RWPE2 (cell line): ENCODE measurements at regions not wholly inside any gene's neighbourhood (a gene's known extent, or its start where the extent isn't known, plus 50 kb on each side); places are given as distances from the start of the nearest gene placed in this dataset.

Experiments
- ATAC-seq: fragments of 200-7000 bp; cut with Tn5 transposase; 3 replicates; pipeline ENCODE4 v1.9.1; 2021; ENCODE audit warnings: low read depth
- DNase-seq: peaks from one replicate; pipeline ENCODE4 v3.0.0-alpha.2; 2020; ENCODE audit warnings: low spot score
- H3K27ac ChIP-seq: fragments of 450-650 bp; 2 replicates; pipeline ENCODE4 v1.5.1; 2017; ENCODE audit warnings: mild to moderate bottlenecking; ENCODE audit not compliant: poor library complexity, severe bottlenecking
- H3K27me3 ChIP-seq: fragments of 250-450 bp; sonication (Bioruptor Pico); 2 replicates; pipeline ENCODE4 v1.5.1; 2021; ENCODE audit warnings: mild to moderate bottlenecking, moderate library complexity; ENCODE audit not compliant: insufficient read depth, poor library complexity, severe bottlenecking
- H3K36me3 ChIP-seq: fragments of 250-450 bp; sonication (Bioruptor Pico); 2 replicates; pipeline ENCODE4 v1.5.1; 2020; ENCODE audit warnings: low read depth, mild to moderate bottlenecking, moderate library complexity
- H3K4me1 ChIP-seq: fragments of 250-450 bp; sonication (Bioruptor Pico); 2 replicates; pipeline ENCODE4 v1.5.1; 2021; ENCODE audit warnings: mild to moderate bottlenecking, moderate library complexity; ENCODE audit not compliant: insufficient read depth, poor library complexity, severe bottlenecking
- H3K4me3 ChIP-seq: fragments of 250-450 bp; sonication (Bioruptor Pico); 2 replicates; pipeline ENCODE4 v1.5.1; 2021; ENCODE audit warnings: mild to moderate bottlenecking, moderate library complexity; ENCODE audit not compliant: severe bottlenecking
- H3K9me3 ChIP-seq: fragments of 250-450 bp; sonication (Bioruptor Pico); 2 replicates; pipeline ENCODE4 v1.5.1; 2021; ENCODE audit warnings: mild to moderate bottlenecking, moderate library complexity; ENCODE audit not compliant: severe bottlenecking
- TF ChIP-seq, protein P1 (sequence below): fragments of 450-650 bp; IDR thresholded peaks from one replicate; pipeline ENCODE4 v1.5.1; 2017; ENCODE audit warnings: mild to moderate bottlenecking, moderate library complexity; ENCODE audit not compliant: poor library complexity, severe bottlenecking

DNA sequence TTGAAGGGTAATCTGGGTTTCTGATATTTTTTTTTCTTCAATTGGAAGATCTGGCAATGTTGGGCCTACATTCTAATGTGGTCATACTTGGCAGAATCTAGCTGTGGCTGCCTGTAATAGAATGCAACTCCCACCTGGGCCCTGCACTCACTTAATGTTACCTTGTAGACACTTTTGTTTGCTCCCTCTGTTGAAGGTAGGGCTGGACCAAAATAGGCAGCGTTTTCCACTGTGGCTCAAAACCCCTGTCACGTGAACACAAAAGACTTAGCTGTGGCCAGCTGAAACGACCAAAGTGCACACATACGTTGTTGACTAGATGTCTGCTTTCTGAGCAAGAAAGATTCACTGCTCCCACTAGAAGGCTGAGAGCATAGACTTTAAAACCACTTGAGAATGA is 117.6 kb upstream of the HMHB1 start:
- TF ChIP-seq, protein P1, sequence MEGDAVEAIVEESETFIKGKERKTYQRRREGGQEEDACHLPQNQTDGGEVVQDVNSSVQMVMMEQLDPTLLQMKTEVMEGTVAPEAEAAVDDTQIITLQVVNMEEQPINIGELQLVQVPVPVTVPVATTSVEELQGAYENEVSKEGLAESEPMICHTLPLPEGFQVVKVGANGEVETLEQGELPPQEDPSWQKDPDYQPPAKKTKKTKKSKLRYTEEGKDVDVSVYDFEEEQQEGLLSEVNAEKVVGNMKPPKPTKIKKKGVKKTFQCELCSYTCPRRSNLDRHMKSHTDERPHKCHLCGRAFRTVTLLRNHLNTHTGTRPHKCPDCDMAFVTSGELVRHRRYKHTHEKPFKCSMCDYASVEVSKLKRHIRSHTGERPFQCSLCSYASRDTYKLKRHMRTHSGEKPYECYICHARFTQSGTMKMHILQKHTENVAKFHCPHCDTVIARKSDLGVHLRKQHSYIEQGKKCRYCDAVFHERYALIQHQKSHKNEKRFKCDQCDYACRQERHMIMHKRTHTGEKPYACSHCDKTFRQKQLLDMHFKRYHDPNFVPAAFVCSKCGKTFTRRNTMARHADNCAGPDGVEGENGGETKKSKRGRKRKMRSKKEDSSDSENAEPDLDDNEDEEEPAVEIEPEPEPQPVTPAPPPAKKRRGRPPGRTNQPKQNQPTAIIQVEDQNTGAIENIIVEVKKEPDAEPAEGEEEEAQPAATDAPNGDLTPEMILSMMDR: no peak
- peaks cover 2% of the 10 kb centered on the region for H3K9me3 ChIP-seq
- no peak overlapping the region for H3K27ac ChIP-seq
- peaks cover 8% of the 10 kb centered on the region for H3K4me1 ChIP-seq
- DNase-seq (no peak), ATAC-seq (no peak)
- H3K4me3 ChIP-seq: no peak overlapping the region
- no peaks in the 10 kb centered on the region for H3K36me3 ChIP-seq
- no peaks in the 10 kb centered on the region for H3K27me3 ChIP-seq

DNA sequence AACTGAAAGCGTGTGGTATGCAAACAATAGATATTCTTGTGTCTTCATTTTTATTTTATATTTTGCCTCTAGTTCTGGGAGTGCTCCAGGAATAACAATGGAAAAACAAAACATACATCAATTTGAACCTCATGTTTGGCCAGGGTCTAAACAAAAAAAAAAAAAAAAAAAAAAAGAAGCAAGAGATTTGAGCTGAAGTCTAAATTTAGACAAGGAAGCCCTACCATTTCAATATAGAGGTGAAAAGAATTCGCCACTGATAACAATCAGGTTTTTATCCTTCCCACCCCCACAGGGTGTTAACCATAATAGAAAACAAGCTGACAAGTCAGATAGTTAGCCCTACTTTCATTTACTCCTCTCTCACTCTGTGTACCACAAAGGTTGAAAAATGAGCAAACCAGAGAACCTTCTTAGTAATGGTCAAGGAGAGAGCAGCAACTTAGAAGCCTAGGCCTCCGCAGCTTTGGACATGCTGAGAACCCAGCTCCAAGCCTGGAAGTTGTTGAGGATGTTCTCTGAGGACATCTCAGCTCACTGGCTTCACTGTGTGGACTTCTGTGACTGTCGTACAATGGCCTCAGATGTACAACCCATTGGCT is 118.2 kb upstream of the HMHB1 start:
- Histone ChIP-seq H3K9me3 (peaks cover 2% of the 10 kb centered on the region), H3K27me3 (no peaks in the 10 kb centered on the region), H3K27ac (no peak overlapping the region), H3K36me3 (no peaks in the 10 kb centered on the region), H3K4me3 (no peak overlapping the region), H3K4me1 (peaks cover 8% of the 10 kb centered on the region)
- TF ChIP-seq, protein P1: no peak
- no peak for ATAC-seq
- no peak for DNase-seq

DNA sequence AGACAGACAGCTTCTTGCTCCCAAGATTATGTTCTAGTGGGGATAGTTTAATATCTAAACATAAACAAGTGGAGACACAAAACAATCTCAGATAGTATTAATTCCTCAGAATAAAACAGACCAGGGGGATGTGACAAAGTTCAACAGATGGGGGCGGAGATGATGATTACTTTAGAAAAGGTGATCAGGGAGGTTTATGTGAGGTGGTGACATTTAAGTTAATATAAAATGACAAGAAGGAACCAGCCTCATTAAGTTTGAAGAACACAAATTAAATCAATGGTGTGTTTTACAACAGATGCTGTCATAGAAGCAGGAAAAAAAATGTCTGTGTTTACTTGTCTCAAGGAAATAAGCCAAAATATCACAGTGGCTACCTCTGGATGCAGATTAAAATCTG is 119.6 kb upstream of the HMHB1 start:
- Histone ChIP-seq H3K9me3 (peaks cover 2% of the 10 kb centered on the region), H3K36me3 (no peaks in the 10 kb centered on the region)
- ATAC-seq: no peak

DNA sequence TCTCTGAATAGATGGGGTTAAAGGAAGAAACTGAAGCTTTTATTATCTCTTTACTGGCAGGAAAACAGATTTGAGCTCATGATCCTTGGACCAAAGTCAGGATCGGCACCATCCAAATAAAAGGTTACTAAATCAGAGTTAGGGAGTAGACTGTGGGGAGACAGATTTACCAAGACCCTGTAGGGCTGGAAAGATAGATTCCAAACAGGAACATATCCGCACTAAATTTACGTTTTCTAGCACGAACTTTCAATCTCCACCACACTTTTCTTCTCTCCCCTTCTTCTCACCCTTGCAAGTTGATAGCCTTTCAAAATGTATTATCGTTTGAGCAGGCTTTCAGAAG is 120.0 kb upstream of the HMHB1 start:
- H3K27me3 ChIP-seq: no peaks in the 10 kb centered on the region
- peaks cover 2% of the 10 kb centered on the region for H3K9me3 ChIP-seq
- H3K36me3 ChIP-seq: no peaks in the 10 kb centered on the region
- H3K4me1 ChIP-seq: peaks cover 4% of the 10 kb centered on the region
- H3K4me3 ChIP-seq: no peak overlapping the region
- no peak overlapping the region for H3K27ac ChIP-seq
- TF ChIP-seq, protein P1: no peak
- DNase-seq: no peak
- no peak for ATAC-seq

More for the DNA sequence above, 119.6 kb upstream of the HMHB1 start:
- peaks cover 8% of the 10 kb centered on the region for H3K4me1 ChIP-seq
- no peak overlapping the region for H3K27ac ChIP-seq
- H3K27me3 ChIP-seq: no peaks in the 10 kb centered on the region
- DNase-seq: no peak
- H3K4me3 ChIP-seq: no peak overlapping the region
- TF ChIP-seq, protein P1: no peak

DNA sequence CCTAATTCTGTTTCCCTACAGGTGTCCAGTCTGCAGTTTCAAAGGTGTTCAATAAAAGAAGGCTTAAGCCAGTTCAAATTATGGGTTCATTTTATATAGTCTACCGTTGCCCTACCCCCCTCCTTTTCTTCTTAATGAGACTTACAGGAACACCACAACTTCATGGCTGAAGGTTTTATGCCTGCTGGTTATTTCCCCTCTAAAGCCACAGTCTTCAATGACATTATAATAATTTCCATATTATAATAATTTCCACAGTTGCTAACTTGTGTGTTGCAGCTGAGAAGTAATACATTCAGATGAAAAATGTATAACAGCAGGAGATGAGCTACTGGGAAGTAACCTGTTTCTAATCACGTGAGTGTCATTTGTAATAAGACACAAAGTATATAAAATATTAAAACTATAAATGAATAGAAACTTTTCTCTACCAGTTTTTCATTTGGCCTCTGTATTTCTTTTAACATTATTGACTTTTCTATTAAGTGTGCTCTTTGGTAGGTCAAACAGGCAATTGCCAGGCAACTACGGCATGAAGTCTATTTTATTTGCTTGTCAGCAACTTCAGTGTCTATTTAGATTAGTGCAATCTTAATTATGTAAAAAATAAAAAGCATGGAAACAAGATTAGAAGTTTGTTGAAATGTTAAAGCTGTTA is 120.5 kb upstream of the HMHB1 start:
- Histone ChIP-seq H3K36me3 (no peaks in the 10 kb centered on the region), H3K4me1 (no peaks in the 10 kb centered on the region), H3K27me3 (no peaks in the 10 kb centered on the region), H3K4me3 (no peak overlapping the region), H3K9me3 (peaks cover 2% of the 10 kb centered on the region), H3K27ac (no peak overlapping the region)
- ATAC-seq (no peak), DNase-seq (no peak)
- TF ChIP-seq, protein P1: no peak
